Fibroblast of lung (primary cell): ENCODE measurements at regions not wholly inside any gene's neighbourhood (a gene's known extent, or its start where the extent isn't known, plus 50 kb on each side); places are given as distances from the start of the nearest gene placed in this dataset.

ENCODE experiments used
- EZH2 ChIP-seq: IDR thresholded peaks from 2 replicates; pipeline ENCODE4 v1.5.1; 2012; ENCODE audit warnings: low read length, control low read depth, mild to moderate bottlenecking; ENCODE audit errors: missing control alignments
- TF ChIP-seq, protein P1 (sequence below), 2 donors: IDR thresholded peaks in 1 of 2; conservative IDR thresholded peaks in 1 of 2; 1 replicate in 1 of 2; 2 replicates in 1 of 2; pipeline ENCODE4 v1.5.1; 2011 to 2012; ENCODE audit warnings: low read length in 2 of 2, control low read depth in 1 of 2, inconsistent platforms in 1 of 2, low read depth in 1 of 2, mild to moderate bottlenecking in 1 of 2

DNA sequence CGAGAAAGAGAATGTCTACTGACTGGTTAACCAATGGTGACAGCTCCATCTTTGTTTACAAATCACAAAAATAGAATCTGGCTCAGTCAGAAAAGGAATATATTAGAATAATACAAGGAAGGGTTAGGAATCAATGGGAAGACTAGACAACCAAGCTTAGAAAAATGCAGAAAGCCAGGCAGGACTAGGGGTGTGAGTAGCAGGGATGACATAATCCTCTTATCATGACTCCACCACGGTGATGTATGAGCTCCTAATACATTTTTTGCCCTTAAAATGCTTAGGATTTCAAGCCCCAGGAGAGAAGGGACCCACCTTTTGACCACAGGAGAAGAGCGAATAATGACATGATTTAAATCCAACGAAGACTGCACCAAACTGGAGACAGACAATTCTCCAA lies 252.3 kb downstream of the CHD9NB start:
- TF ChIP-seq, protein P1, sequence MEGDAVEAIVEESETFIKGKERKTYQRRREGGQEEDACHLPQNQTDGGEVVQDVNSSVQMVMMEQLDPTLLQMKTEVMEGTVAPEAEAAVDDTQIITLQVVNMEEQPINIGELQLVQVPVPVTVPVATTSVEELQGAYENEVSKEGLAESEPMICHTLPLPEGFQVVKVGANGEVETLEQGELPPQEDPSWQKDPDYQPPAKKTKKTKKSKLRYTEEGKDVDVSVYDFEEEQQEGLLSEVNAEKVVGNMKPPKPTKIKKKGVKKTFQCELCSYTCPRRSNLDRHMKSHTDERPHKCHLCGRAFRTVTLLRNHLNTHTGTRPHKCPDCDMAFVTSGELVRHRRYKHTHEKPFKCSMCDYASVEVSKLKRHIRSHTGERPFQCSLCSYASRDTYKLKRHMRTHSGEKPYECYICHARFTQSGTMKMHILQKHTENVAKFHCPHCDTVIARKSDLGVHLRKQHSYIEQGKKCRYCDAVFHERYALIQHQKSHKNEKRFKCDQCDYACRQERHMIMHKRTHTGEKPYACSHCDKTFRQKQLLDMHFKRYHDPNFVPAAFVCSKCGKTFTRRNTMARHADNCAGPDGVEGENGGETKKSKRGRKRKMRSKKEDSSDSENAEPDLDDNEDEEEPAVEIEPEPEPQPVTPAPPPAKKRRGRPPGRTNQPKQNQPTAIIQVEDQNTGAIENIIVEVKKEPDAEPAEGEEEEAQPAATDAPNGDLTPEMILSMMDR (conservative IDR thresholded peaks at IDR 0.05 in 1 of 2, IDR thresholded peaks at IDR 0.05 in 1 of 2; ENCODE audit: low read depth in 1 of 2, low read length in 2 of 2): no peak
- no peak for TF ChIP-seq EZH2
